ENCODE measurements at regions not wholly inside any gene's neighbourhood (a gene's known extent, or its start where the extent isn't known, plus 50 kb on each side); places are given as distances from the start of the nearest gene placed in this dataset.

GRCh38 chr15:100762913-100763834, 116.5 kb upstream of the ALDH1A3 start:
- no peak for TF ChIP-seq CTCF (IDR thresholded peaks at IDR 0.05)
- no peak for TF ChIP-seq POLR2A (IDR thresholded peaks at IDR 0.05)
- intact Hi-C loops (cut with DNase I), result no loop called here
- Histone ChIP-seq H3K36me3 (no peaks in the 10 kb centered on the region), H3K4me1 (peaks cover 0 to 13% (median 0%) of the 10 kb centered on the region in 12 donors), H3K9me3 (no peaks in the 10 kb centered on the region), H3K27ac (no peak overlapping the region), H3K27me3 (peaks cover 0 to 31% (median 3%) of the 10 kb centered on the region in 9 donors), H3K4me3 (no peak overlapping the region)
- DNase-seq, result no peak
- WGBS, 4 donors, result 77 to 82% (median 79%) methylated on average over 10 of the region's 10 CpGs
- peak in 1 of 4 donors; percentile 6 for ATAC-seq

GRCh38 chr15:100763835-100764750, 115.5 kb upstream of the ALDH1A3 start:
- Histone ChIP-seq H3K27ac (no peak overlapping the region), H3K27me3 (peaks cover 0 to 23% (median 3%) of the 10 kb centered on the region in 9 donors), H3K4me1 (peaks cover 0 to 10% (median 0%) of the 10 kb centered on the region in 12 donors), H3K36me3 (no peaks in the 10 kb centered on the region), H3K4me3 (no peak overlapping the region), H3K9me3 (no peaks in the 10 kb centered on the region)
- peak in 2 of 5 donors; percentile 27 to 51 for DNase-seq
- intact Hi-C loops (cut with DNase I), result no loop called here
- WGBS, 4 donors, result 78 to 83% (median 79%) methylated on average over 20 of the region's 20 CpGs
- peak in 2 of 4 donors; percentile 9 to 22 for ATAC-seq
- TF ChIP-seq POLR2A (IDR thresholded peaks at IDR 0.05) (no peak), CTCF (IDR thresholded peaks at IDR 0.05) (no peak)

GRCh38 chr15:100764778-100765466, 114.7 kb upstream of the ALDH1A3 start:
- Histone ChIP-seq H3K4me1 (peaks cover 0 to 1% (median 0%) of the 10 kb centered on the region in 12 donors), H3K9me3 (no peaks in the 10 kb centered on the region), H3K4me3 (no peak overlapping the region), H3K27me3 (peaks cover 0 to 18% (median under 1%) of the 10 kb centered on the region in 9 donors), H3K27ac (no peak overlapping the region), H3K36me3 (no peaks in the 10 kb centered on the region)
- TF ChIP-seq CTCF (IDR thresholded peaks at IDR 0.05), result no peak
- TF ChIP-seq POLR2A (IDR thresholded peaks at IDR 0.05), result no peak
- intact Hi-C loops (cut with DNase I), result no loop called here
- DNase-seq, result no peak
- no peak for ATAC-seq
- 81 to 91% (median 84%) methylated on average over 6 to 9 of the region's 9 CpGs for WGBS, 4 donors
